ENCODE measurements at regions not wholly inside any gene's neighbourhood (a gene's known extent, or its start where the extent isn't known, plus 50 kb on each side); places are given as distances from the start of the nearest gene placed in this dataset.

GRCh38 chr19:31502536-31503170, 153.4 kb upstream of the TSHZ3 start:
- no peak for DNase-seq

DNA sequence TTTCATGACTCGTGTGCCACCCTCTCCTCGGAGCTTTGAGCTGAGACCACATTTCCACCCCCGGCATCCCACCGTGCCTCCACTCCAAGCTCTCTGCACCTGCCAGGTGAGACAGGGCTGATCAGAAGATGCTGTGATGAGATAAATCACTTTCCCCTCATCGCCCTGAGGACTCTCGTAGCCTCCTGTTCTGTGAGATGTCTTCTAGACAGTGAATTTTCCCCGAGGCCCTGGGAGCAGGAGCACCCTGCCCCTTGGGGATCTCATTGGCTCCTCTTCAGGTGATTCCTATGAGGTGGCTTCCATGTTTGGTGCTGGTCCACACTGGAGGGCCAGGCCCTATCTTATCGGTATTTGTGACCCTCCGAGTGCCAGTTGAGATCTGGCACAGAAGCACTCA, 154.0 kb upstream of the TSHZ3 start:
- no peak for DNase-seq

DNA sequence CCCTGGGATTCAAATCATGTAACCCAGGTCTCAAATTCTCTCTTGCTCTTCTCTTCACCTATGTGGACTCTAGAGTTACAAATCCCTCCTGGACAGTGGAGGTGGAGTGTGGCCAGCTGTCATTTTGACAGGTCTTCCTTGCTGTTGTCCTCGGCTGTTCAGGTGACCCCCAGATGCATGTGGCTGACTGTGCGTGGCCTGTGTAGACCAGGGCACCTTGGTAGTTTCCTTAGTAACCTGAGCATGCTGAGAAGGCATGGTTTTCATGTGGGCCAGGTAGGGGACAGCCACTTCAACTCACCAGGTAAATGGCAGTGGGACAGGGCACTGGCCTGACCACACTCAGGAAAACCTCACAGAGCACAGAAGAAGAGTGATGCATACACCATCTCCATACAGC, 155.0 kb upstream of the TSHZ3 start:
- DNase-seq = no peak

DNA sequence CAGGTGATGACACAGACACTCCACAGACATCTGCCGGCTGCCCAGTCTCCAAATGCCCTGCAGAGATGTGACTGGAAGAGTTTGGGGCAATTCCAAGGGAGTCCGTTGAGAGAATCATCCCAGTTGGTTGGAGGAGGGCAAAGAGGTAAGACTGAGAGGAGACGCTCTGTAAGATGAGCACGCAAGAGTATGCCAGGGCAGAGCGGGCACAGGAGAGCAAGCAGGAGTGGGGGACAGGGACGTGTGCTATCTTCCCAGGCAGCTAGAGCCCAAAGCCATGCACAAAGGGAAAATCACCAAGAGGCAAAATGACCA, 156.3 kb upstream of the TSHZ3 start:
- DNase-seq = no peak

GRCh38 chr19:31506102-31506501, 156.9 kb upstream of the TSHZ3 start:
- no peak for DNase-seq

DNA sequence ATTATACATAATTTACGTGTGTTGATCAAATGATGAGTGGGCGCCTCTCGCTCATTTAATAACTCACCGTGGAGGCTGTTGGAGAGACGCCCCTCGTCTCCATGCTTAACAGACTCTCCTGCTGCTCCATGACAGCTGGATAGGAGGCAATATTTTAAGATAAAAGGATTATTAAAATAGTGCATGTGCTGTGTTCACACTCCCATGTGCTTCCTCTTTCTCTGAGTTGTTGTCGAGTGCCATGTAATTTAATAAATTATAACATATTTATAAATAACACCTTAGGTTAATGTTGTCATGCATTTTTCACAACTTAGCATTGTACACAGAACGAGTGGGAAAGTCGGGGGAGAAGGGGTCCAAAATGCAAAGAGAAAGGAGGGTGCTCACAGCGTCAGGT, 161.4 kb upstream of the TSHZ3 start:
- DNase-seq = no peak

- no peak for DNase-seq
These were observed 161.9 kb upstream of the TSHZ3 start for GRCh38 chr19:31511098-31511497.

DNA sequence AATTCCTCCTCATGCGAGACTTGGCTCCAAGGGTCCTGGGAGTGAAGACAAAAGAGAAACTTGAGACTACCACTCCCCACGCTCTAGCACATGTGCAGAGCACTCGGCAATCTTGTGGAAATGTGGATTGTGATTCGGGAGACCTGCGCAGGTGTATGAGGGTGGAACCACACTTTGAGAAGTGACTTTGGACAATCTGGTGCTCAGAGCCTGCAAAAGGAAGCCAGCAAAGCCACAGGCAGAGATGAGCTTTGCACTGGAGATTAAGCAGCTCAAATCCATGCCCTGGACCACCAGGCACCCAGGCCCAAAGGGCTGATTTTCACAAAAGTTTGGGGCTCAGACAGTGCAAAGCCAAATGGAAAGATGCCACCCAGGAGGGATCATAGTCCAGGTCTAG, 162.5 kb upstream of the TSHZ3 start:
- DNase-seq = no peak

GRCh38 chr19:31512181-31512970, 163.1 kb upstream of the TSHZ3 start:
- DNase-seq = no peak

GRCh38 chr19:31513841-31514240, 164.6 kb upstream of the TSHZ3 start:
- no peak for DNase-seq

DNA sequence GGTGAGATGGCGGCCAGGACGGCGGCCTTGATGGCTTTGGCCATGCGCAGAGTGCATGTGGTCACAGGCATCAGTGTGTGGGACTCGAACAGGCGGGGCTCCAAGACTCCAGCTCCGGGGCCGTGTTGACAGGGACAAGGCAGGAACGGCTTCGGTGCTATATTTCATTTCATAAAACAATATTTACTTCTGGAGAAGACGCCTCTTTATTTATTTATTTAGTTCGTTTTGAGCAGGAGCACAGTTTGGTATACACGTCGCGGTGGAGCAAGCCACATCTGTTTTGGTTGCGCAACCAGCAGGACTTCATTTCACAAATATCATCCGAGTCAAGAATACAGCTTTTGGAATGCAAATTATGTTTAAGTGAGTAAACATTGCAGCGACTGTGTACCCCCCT, 166.7 kb upstream of the TSHZ3 start:
- DNase-seq = no peak

GRCh38 chr19:31516756-31517155, 167.5 kb upstream of the TSHZ3 start:
- DNase-seq = no peak

GRCh38 chr19:31517224-31518180, 168.3 kb upstream of the TSHZ3 start:
- DNase-seq = no peak

DNA sequence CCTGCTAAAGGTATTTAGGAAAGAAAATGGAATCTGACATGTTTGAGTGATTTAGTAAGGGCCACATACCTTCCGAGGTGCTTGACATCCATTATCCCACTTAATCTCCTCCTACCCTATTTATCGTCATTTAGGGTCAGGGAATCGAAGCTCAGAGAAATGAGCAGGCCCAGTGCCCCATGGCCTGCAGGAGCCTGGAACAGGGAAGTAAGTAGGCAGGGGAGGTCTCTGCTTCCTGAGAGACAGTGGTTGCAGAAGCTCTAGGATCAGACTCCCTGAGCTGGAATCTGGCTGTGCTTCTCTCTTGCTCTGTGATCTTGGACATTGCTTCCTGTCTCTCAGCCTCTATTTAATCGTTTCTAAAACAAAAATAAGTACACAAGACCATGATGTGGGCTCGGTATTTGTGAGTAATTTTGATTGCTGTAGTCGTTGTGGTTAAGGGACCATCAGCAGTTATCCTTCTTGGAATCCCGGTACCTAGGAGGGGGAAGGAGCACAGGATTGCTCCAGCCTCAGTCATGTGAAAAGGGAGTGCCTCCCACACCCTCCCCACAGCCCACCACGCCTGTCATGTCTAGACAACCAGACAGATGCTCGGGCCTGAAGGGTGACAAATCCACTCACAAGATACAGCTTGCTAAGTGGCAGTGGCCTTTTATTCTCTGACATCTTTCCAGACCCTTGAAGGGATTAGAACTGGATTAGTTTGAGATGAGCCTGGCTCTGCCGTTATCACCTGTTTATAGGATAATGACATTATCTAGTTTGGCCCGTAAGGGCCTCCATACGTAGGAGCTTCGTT, 169.2 kb upstream of the TSHZ3 start:
- DNase-seq = no peak

DNA sequence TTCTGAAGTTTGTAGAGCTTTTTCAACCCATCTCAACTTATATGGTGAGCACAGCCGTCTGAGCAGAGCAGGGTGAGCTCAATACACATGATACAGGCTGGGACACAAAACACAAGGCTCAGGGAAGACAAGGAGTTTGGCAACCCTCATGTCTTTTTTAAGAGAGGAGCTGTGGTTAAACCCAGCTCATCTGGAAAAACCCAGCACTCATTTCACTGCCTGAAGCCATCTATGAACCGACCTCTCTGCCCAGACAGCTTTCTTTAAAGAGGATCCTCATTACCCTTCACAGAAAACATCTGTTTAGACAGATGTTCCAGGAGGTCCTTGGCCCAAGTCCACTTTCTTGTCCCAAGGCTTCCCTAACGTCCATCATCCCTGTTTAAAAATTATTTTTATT, 170.0 kb upstream of the TSHZ3 start:
- DNase-seq = no peak

DNA sequence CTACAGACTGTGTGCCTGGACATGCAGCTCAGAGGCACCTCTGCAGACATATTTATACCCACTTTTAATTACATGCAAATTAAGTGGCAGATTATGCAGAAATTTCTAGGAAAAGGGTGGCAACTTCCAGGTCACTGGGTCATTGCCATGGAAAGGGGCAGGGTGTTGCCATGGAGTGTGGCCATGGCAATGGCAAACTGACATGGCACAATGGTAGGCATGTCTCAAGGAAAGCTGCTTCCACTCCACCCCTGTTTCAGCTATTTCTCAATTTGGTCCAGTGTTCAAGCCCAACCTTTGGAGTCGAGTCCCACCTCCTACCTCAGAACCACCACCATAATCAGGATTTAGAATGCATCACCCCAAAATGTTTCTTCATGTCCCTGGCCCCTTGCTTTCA, 170.7 kb upstream of the TSHZ3 start:
- no peak for DNase-seq

DNA sequence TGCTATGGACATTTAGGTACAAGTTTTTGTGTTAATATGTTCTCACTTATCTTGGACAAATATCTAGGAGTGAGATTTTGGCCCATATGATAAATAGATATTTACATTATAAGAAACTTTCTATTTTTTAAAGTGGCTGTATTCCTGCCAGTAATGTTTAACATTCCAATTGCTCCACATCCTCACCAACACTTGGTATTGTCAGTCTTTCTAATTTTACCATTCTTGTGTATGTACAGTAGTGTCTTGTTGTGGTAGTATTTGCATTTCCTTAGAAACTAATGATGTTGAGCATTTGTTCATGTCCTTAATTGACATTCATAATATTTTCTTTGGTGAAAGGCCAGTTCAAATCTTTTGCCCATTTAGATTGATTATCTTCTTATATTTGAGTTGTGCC, 171.4 kb upstream of the TSHZ3 start:
- DNase-seq = no peak

- no peak for DNase-seq
These were observed 176.4 kb upstream of the TSHZ3 start for GRCh38 chr19:31525610-31526147.

DNA sequence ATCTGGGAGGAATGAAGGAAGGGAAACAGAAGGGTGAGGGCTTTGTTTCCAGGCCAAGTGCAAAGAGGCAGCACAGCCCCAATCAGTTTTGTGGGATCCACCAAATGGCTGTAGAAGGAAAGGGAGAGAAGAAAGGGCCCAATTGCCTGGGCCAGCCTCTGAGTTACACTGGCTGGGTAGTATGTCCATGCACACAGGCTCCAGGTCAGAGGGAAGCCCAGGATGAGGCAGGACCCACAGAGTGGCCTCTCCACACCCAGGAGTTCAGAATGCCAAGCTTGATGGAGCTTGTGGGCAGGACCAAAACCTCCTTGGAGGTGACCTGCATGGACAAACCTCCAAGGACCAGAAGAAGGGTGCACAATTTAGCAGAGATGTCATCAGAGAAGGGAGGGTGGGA, 178.2 kb upstream of the TSHZ3 start:
- DNase-seq = no peak

GRCh38 chr19:31528261-31528660, 179.0 kb upstream of the TSHZ3 start:
- DNase-seq = no peak

- DNase-seq = no peak
These were observed 179.9 kb upstream of the TSHZ3 start for GRCh38 chr19:31529121-31529520.

DNA sequence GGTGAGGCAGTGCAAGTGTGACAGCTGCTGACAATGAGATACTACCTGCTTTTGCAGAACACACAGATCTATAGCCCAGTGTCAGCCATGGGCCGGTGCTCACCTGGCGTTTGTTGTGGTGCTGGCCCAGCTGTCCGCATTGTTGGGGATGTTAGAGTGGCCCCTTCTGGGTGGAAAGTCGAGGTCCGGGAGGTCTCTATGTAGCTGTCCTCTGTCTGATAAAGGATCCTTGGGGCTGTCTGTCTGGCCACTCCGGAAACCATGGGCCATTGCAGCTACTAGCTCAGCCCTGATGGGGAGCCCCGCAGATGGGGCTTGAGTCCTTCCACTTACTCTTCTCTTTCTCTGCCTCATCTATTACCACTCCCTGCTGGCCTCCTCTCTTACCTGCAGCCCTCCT, 181.5 kb upstream of the TSHZ3 start:
- DNase-seq = no peak

DNA sequence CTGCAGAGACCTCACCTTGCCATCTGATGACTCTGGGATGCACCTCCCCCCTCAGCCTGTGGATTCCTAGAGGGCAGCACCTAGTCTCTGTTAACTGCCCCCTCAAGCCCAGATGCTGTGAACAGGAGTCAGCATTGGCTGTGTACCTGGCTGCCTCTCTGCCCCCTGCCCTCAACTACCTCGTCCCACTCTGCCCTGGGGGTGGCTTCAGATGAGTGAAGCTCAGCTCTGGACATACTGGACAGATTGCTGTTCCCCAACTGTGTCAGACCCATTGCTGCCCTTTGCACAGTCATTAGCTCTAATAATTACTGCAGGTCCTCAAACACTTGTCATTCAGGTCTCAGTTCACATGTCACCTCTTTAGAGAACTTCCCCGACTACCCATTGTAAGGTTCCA, 182.1 kb upstream of the TSHZ3 start:
- no peak for DNase-seq
